ENCODE measurements at regions not wholly inside any gene's neighbourhood (a gene's known extent, or its start where the extent isn't known, plus 50 kb on each side); places are given as distances from the start of the nearest gene placed in this dataset.

- CTCF ChIA-PET = no interaction called here
- TF ChIP-seq ZNF384 (IDR thresholded peaks at IDR 0.05) (no peak), FOXA1 (IDR thresholded peaks at IDR 0.05) (no peak), CTBP1 (IDR thresholded peaks at IDR 0.05; ENCODE audit: borderline replicate concordance) (no peak), PKNOX1 (IDR thresholded peaks at IDR 0.05) (no peak), SP1 (IDR thresholded peaks at IDR 0.05) (no peak), BHLHE40 (IDR thresholded peaks at IDR 0.05; ENCODE audit: borderline replicate concordance) (no peak), LEF1 (IDR thresholded peaks at IDR 0.05; ENCODE audit: borderline replicate concordance) (no peak), ARNT (IDR thresholded peaks at IDR 0.05) (no peak), FOXK2 (IDR thresholded peaks at IDR 0.05) (no peak), HDGF (IDR thresholded peaks at IDR 0.05; ENCODE audit: borderline replicate concordance) (no peak), SUZ12 (IDR thresholded peaks at IDR 0.05) (no peak), NFRKB (IDR thresholded peaks at IDR 0.05) (no peak), L3MBTL2 (conservative IDR thresholded peaks at IDR 0.05) (no peak), TARDBP (IDR thresholded peaks at IDR 0.05) (no peak)
- no peak for DNase-seq (ENCODE audit: extremely low spot score)
- POLR2A ChIA-PET = no interaction called here
Measured at GRCh38 chr4:187073820-187074219, 350.2 kb upstream of the FAT1 start.

- no peak for TF ChIP-seq SUZ12 (IDR thresholded peaks at IDR 0.05)
- no peak for TF ChIP-seq BHLHE40 (IDR thresholded peaks at IDR 0.05; ENCODE audit: borderline replicate concordance)
- TF ChIP-seq SP1 (IDR thresholded peaks at IDR 0.05) = no peak
- CTCF ChIA-PET = no interaction called here
- POLR2A ChIA-PET = no interaction called here
- no peak for DNase-seq (ENCODE audit: extremely low spot score)
Measured at GRCh38 chr4:187075514-187075913, 351.9 kb upstream of the FAT1 start.

- no peak for DNase-seq (ENCODE audit: extremely low spot score)
- TF ChIP-seq BHLHE40 (IDR thresholded peaks at IDR 0.05; ENCODE audit: borderline replicate concordance) (no peak), PKNOX1 (IDR thresholded peaks at IDR 0.05) (no peak)
- ChIA-PET CTCF (interaction anchor here (0.6 kb wide), 1 partner anchor 492 kb away, joined by 4 read pairs; no protein-coding TSS in a partner anchor), POLR2A (no interaction called here)
Measured at GRCh38 chr4:187077744-187078401, 354.2 kb upstream of the FAT1 start.

- TF ChIP-seq HDGF (IDR thresholded peaks at IDR 0.05; ENCODE audit: borderline replicate concordance) (no peak), TARDBP (IDR thresholded peaks at IDR 0.05) (no peak), ARNT (IDR thresholded peaks at IDR 0.05) (no peak), LEF1 (IDR thresholded peaks at IDR 0.05; ENCODE audit: borderline replicate concordance) (no peak), CTBP1 (IDR thresholded peaks at IDR 0.05; ENCODE audit: borderline replicate concordance) (no peak), BHLHE40 (IDR thresholded peaks at IDR 0.05; ENCODE audit: borderline replicate concordance) (no peak), ZNF384 (IDR thresholded peaks at IDR 0.05) (no peak), L3MBTL2 (conservative IDR thresholded peaks at IDR 0.05) (no peak), PKNOX1 (IDR thresholded peaks at IDR 0.05) (no peak), FOXK2 (IDR thresholded peaks at IDR 0.05) (no peak), FOXM1 (IDR thresholded peaks at IDR 0.05; ENCODE audit: borderline replicate concordance) (no peak), SUZ12 (IDR thresholded peaks at IDR 0.05) (no peak), NFRKB (IDR thresholded peaks at IDR 0.05) (no peak), SP1 (IDR thresholded peaks at IDR 0.05) (no peak), FOXA1 (IDR thresholded peaks at IDR 0.05) (no peak), ELF4 (IDR thresholded peaks at IDR 0.05) (no peak)
- ChIA-PET POLR2A (no interaction called here), CTCF (no interaction called here)
- no peak for DNase-seq (ENCODE audit: extremely low spot score)
Measured at GRCh38 chr4:187084701-187085100, 361.0 kb upstream of the FAT1 start.

DNA sequence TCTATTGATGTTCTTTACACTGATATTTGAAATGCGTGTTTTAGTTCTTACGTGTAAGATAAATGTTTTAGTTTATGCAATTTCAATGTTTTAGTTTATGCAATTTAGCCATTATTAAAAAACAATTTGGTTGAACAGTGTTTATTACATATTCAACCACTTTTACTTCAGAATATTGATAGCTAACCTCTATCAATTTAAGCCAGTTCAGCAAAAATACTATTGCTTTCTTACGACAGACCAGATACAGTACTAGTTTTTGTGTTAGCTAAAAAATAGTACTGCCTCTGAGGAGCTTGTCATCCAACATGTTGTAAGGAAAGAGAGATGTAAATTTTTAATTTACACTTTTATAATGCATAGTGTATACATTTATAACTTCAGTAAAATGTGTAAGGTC, 361.7 kb upstream of the FAT1 start:
- DNase-seq (ENCODE audit: extremely low spot score) = no peak
- ChIA-PET CTCF (no interaction called here), POLR2A (no interaction called here)
- TF ChIP-seq NFRKB (IDR thresholded peaks at IDR 0.05) (no peak), PKNOX1 (IDR thresholded peaks at IDR 0.05) (no peak), FOXK2 (IDR thresholded peaks at IDR 0.05) (no peak), SP1 (IDR thresholded peaks at IDR 0.05) (no peak), BHLHE40 (IDR thresholded peaks at IDR 0.05; ENCODE audit: borderline replicate concordance) (no peak), LEF1 (IDR thresholded peaks at IDR 0.05; ENCODE audit: borderline replicate concordance) (no peak), FOXM1 (IDR thresholded peaks at IDR 0.05; ENCODE audit: borderline replicate concordance) (no peak), ELF4 (IDR thresholded peaks at IDR 0.05) (no peak), ARNT (IDR thresholded peaks at IDR 0.05) (no peak), CTBP1 (IDR thresholded peaks at IDR 0.05; ENCODE audit: borderline replicate concordance) (no peak), L3MBTL2 (conservative IDR thresholded peaks at IDR 0.05) (no peak)

DNA sequence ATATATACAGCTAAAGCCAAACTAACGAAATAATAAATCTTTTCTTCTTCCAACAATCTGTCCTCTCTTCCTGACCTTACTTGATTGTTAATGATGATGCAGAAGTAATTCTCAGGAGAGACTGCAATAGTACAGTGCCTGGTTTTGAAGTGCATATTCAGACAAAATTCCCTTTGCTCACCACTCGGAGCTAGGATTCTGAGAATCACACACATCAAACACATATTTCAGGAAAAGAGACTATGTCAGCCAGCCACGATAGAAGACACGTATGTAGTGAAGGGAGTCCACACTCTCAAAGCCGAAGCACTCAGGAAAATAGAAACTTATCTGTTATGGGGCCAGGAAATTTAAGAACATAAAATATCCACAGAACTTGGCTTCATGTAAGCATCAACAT, 362.5 kb upstream of the FAT1 start:
- POLR2A ChIA-PET = no interaction called here
- CTCF ChIA-PET = no interaction called here
- no peak for DNase-seq (ENCODE audit: extremely low spot score)

More for the DNA sequence above, 362.5 kb upstream of the FAT1 start:
- no peak for TF ChIP-seq FOXM1 (IDR thresholded peaks at IDR 0.05; ENCODE audit: borderline replicate concordance)
- TF ChIP-seq SUZ12 (IDR thresholded peaks at IDR 0.05) = no peak
- TF ChIP-seq CTBP1 (IDR thresholded peaks at IDR 0.05; ENCODE audit: borderline replicate concordance) = no peak
- no peak for TF ChIP-seq FOXK2 (IDR thresholded peaks at IDR 0.05)
- TF ChIP-seq ELF4 (IDR thresholded peaks at IDR 0.05) = no peak
- no peak for TF ChIP-seq TARDBP (IDR thresholded peaks at IDR 0.05)
- no peak for TF ChIP-seq ZNF384 (IDR thresholded peaks at IDR 0.05)
- no peak for TF ChIP-seq FOXA1 (IDR thresholded peaks at IDR 0.05)
- no peak for TF ChIP-seq SP1 (IDR thresholded peaks at IDR 0.05)
- no peak for TF ChIP-seq NFRKB (IDR thresholded peaks at IDR 0.05)
- TF ChIP-seq PKNOX1 (IDR thresholded peaks at IDR 0.05) = no peak
- TF ChIP-seq LEF1 (IDR thresholded peaks at IDR 0.05; ENCODE audit: borderline replicate concordance) = no peak
- TF ChIP-seq L3MBTL2 (conservative IDR thresholded peaks at IDR 0.05) = no peak
- TF ChIP-seq BHLHE40 (IDR thresholded peaks at IDR 0.05; ENCODE audit: borderline replicate concordance) = no peak
- TF ChIP-seq HDGF (IDR thresholded peaks at IDR 0.05; ENCODE audit: borderline replicate concordance) = no peak
- TF ChIP-seq ARNT (IDR thresholded peaks at IDR 0.05) = no peak
